ENCODE measurements at regions not wholly inside any gene's neighbourhood (a gene's known extent, or its start where the extent isn't known, plus 50 kb on each side); places are given as distances from the start of the nearest gene placed in this dataset.

DNA sequence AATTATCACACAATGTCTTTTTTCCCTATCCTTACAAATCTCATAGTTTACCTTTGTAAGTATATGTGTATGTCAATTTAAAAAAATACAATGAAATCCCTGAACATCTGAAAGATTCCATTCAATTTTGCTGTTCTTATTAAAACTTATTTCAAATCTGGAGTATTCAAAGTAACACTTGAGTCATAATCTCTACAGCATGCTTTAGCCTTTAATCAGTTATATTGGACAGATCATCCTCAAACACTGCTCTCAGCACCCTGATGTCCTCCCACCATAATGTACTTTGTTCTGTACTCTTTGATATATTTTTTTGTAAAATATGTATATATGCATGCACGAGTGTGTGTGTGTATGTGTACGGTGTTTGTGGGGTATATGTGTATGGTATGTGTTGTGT is 83.0 kb upstream of the RPS6KA2 start:
- TF ChIP-seq, protein P1, sequence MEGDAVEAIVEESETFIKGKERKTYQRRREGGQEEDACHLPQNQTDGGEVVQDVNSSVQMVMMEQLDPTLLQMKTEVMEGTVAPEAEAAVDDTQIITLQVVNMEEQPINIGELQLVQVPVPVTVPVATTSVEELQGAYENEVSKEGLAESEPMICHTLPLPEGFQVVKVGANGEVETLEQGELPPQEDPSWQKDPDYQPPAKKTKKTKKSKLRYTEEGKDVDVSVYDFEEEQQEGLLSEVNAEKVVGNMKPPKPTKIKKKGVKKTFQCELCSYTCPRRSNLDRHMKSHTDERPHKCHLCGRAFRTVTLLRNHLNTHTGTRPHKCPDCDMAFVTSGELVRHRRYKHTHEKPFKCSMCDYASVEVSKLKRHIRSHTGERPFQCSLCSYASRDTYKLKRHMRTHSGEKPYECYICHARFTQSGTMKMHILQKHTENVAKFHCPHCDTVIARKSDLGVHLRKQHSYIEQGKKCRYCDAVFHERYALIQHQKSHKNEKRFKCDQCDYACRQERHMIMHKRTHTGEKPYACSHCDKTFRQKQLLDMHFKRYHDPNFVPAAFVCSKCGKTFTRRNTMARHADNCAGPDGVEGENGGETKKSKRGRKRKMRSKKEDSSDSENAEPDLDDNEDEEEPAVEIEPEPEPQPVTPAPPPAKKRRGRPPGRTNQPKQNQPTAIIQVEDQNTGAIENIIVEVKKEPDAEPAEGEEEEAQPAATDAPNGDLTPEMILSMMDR (IDR thresholded peaks at IDR 0.05 in 4 of 5, conservative IDR thresholded peaks at IDR 0.05 in 1 of 5): no peak
- TF ChIP-seq POLR2A (IDR thresholded peaks at IDR 0.05): no peak
